OCI-LY1 (cell line): ENCODE measurements at regions not wholly inside any gene's neighbourhood (a gene's known extent, or its start where the extent isn't known, plus 50 kb on each side); places are given as distances from the start of the nearest gene placed in this dataset.

Experiments
- H2AFZ ChIP-seq: fragments of 200-600 bp; sonication (generic), shearing (Covaris generic); 2 replicates; pipeline ENCODE4 v1.6.0; 2014; ENCODE audit warnings: antibody characterized with exemption, mild to moderate bottlenecking, low read length
- H3F3A ChIP-seq: fragments of 200-600 bp; sonication (generic), shearing (Covaris generic); 2 replicates; pipeline ENCODE4 v1.6.0; 2014; ENCODE audit warnings: mild to moderate bottlenecking, antibody characterized with exemption, low read length, moderate library complexity; ENCODE audit not compliant: insufficient read depth
- H3K27ac ChIP-seq: fragments of 200-600 bp; sonication (generic); 2 replicates; pipeline ENCODE4 v1.5.1; 2014; ENCODE audit warnings: low read length, mixed run types, mild to moderate bottlenecking, low read depth; ENCODE audit not compliant: poor library complexity, severe bottlenecking
- H3K27me3 ChIP-seq: fragments of 200-600 bp; sonication (generic); 2 replicates; pipeline ENCODE4 v1.6.0; 2014; ENCODE audit warnings: antibody characterized with exemption, mild to moderate bottlenecking, low read length, moderate library complexity; ENCODE audit not compliant: insufficient read depth
- H3K36me3 ChIP-seq: fragments of 200-600 bp; sonication (generic); 2 replicates; pipeline ENCODE4 v1.6.1; 2014; ENCODE audit warnings: mild to moderate bottlenecking, antibody characterized with exemption, low read length, moderate library complexity, mixed read lengths; ENCODE audit not compliant: insufficient read depth
- H3K4me1 ChIP-seq: fragments of 200-600 bp; sonication (generic); 2 replicates; pipeline ENCODE4 v1.5.1; 2014; ENCODE audit warnings: mild to moderate bottlenecking, low read length, moderate library complexity; ENCODE audit not compliant: insufficient read depth, severe bottlenecking
- H3K4me2 ChIP-seq: fragments of 200-600 bp; sonication (generic), shearing (Covaris generic); 2 replicates; pipeline ENCODE4 v1.6.1; 2014; ENCODE audit warnings: low read length
- H3K4me3 ChIP-seq: fragments of 200-600 bp; sonication (generic); 2 replicates; pipeline ENCODE4 v1.5.1; 2014; ENCODE audit warnings: low read length, low read depth, mild to moderate bottlenecking, mixed read lengths; ENCODE audit not compliant: poor library complexity, severe bottlenecking
- H3K79me2 ChIP-seq: fragments of 200-600 bp; shearing (Covaris generic); 2 replicates; pipeline ENCODE4 v1.6.1; 2016; ENCODE audit warnings: mixed run types, low read length, mixed read lengths; ENCODE audit not compliant: insufficient read depth
- H3K9ac ChIP-seq: fragments of 200-600 bp; sonication (generic), shearing (Covaris generic); 2 replicates; pipeline ENCODE4 v1.6.1; 2014; ENCODE audit warnings: mild to moderate bottlenecking, low read length, mixed read lengths
- H3K9me2 ChIP-seq: fragments of 200-600 bp; sonication (generic), shearing (Covaris generic); 2 replicates; pipeline ENCODE4 v1.6.1; 2014; ENCODE audit warnings: low read depth, mild to moderate bottlenecking, low read length, mixed read lengths
- H3K9me3 ChIP-seq: fragments of 200-600 bp; shearing (Covaris generic); 2 replicates; pipeline ENCODE4 v1.6.1; 2014; ENCODE audit warnings: low read length, mixed read lengths
- H4K20me1 ChIP-seq: fragments of 200-600 bp; sonication (generic), shearing (Covaris generic); 2 replicates; pipeline ENCODE4 v1.6.0; 2016; ENCODE audit warnings: mild to moderate bottlenecking, low read length; ENCODE audit not compliant: insufficient read depth
- EZH2 ChIP-seq: fragments of 200-600 bp; sonication (generic), shearing (Covaris generic); IDR thresholded peaks from 2 replicates; pipeline ENCODE4 v1.8.0; 2017; ENCODE audit warnings: borderline replicate concordance, mixed run types, mild to moderate bottlenecking, antibody characterized with exemption, low read length, moderate library complexity, mixed read lengths
- TF ChIP-seq, protein P1 (sequence below): fragments of 200-600 bp; sonication (generic), shearing (Covaris generic); IDR thresholded peaks from 2 replicates; pipeline ENCODE4 v1.5.1; 2017; ENCODE audit warnings: mild to moderate bottlenecking, antibody characterized with exemption, low read length, moderate library complexity, mixed read lengths

DNA sequence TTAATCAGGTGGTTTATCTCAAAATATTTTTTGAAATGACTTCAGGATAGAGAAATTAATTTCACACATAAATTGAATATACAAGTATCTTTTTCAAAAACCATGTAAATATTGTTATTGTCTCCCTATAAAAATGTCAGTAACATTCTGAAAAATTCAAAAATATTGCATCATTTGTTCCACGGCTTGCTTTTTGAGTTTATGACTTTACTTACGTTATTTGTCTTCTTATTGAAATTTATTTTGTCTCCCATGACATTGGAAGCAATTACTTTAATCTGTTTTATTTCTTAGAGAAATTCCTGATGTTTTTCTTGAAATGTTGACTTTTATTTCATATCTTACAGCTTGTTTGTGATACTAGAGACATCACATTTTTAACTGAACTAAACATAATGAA is 56.9 kb upstream of the P2RY1 start:
- no peaks in the 10 kb centered on the region for H3K27me3 ChIP-seq
- H3K27ac ChIP-seq, result no peak overlapping the region
- no peak overlapping the region for H3K4me2 ChIP-seq
- no peaks in the 10 kb centered on the region for H3K79me2 ChIP-seq
- H3F3A ChIP-seq, result no peaks in the 10 kb centered on the region
- H4K20me1 ChIP-seq, result no peaks in the 10 kb centered on the region
- H3K36me3 ChIP-seq, result no peaks in the 10 kb centered on the region
- H3K4me3 ChIP-seq, result no peak overlapping the region
- TF ChIP-seq EZH2, result no peak
- TF ChIP-seq, protein P1, sequence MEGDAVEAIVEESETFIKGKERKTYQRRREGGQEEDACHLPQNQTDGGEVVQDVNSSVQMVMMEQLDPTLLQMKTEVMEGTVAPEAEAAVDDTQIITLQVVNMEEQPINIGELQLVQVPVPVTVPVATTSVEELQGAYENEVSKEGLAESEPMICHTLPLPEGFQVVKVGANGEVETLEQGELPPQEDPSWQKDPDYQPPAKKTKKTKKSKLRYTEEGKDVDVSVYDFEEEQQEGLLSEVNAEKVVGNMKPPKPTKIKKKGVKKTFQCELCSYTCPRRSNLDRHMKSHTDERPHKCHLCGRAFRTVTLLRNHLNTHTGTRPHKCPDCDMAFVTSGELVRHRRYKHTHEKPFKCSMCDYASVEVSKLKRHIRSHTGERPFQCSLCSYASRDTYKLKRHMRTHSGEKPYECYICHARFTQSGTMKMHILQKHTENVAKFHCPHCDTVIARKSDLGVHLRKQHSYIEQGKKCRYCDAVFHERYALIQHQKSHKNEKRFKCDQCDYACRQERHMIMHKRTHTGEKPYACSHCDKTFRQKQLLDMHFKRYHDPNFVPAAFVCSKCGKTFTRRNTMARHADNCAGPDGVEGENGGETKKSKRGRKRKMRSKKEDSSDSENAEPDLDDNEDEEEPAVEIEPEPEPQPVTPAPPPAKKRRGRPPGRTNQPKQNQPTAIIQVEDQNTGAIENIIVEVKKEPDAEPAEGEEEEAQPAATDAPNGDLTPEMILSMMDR, result no peak
- no peaks in the 10 kb centered on the region for H3K4me1 ChIP-seq
- no peaks in the 10 kb centered on the region for H3K9me3 ChIP-seq
- no peak overlapping the region for H2AFZ ChIP-seq
- H3K9me2 ChIP-seq, result no peaks in the 10 kb centered on the region
- no peak overlapping the region for H3K9ac ChIP-seq

DNA sequence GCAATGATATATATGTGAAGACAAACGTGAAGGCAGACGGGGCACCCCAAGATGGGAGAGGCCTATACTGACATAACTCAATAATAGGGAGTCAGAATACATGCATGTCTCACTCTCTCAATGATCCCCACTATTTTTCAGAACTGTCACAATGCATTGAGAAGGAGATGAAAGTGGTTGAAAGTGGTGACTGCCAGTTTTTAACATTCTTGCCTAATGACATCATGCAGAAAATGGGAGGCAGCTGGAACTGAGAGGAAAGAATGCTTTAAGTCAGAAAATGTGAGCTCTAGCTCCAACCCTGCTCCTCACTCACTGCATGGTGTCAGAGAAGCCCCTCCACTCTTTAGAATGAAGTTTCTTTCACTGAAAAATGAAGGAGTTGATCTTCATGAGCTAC is 55.3 kb upstream of the P2RY1 start:
- no peaks in the 10 kb centered on the region for H3K9me2 ChIP-seq
- H3K9me3 ChIP-seq, result no peaks in the 10 kb centered on the region
- no peaks in the 10 kb centered on the region for H4K20me1 ChIP-seq
- H3K4me3 ChIP-seq, result no peak overlapping the region
- H3K9ac ChIP-seq, result no peak overlapping the region
- H2AFZ ChIP-seq, result no peak overlapping the region
- H3K27me3 ChIP-seq, result no peaks in the 10 kb centered on the region
- no peaks in the 10 kb centered on the region for H3K36me3 ChIP-seq
- no peak overlapping the region for H3K4me2 ChIP-seq
- H3K79me2 ChIP-seq, result no peaks in the 10 kb centered on the region
- TF ChIP-seq EZH2, result no peak
- TF ChIP-seq, protein P1, result no peak
- H3K27ac ChIP-seq, result no peak overlapping the region
- no peaks in the 10 kb centered on the region for H3K4me1 ChIP-seq
- H3F3A ChIP-seq, result no peaks in the 10 kb centered on the region

DNA sequence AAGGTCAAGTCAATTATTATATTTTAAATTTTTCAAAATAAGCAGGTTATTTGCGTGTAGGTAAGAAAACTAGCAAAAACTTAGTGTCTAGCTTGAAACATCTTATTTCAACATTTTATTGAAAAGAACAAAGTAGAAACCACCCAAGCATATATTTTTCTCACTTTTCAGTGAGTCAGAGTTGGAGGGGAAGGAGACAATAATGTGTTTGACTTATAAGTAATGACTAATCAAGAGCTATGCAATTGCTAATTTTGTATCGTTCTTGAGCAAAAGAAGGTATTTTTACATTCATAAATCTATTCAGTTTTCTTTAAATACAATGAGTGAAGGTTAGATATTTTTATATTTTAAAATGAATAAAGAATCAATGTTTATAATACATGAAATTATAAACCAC is 54.4 kb upstream of the P2RY1 start:
- Histone ChIP-seq H3K27ac (no peak overlapping the region), H2AFZ (no peak overlapping the region), H3K9ac (no peak overlapping the region), H3K27me3 (no peaks in the 10 kb centered on the region), H3K36me3 (no peaks in the 10 kb centered on the region), H3K9me3 (no peaks in the 10 kb centered on the region), H3F3A (no peaks in the 10 kb centered on the region), H3K4me2 (no peak overlapping the region), H3K79me2 (no peaks in the 10 kb centered on the region), H3K9me2 (no peaks in the 10 kb centered on the region), H4K20me1 (no peaks in the 10 kb centered on the region), H3K4me3 (no peak overlapping the region), H3K4me1 (no peaks in the 10 kb centered on the region)
- TF ChIP-seq EZH2, result no peak
- TF ChIP-seq, protein P1, result no peak
